Astrocyte of the spinal cord (primary cell): ENCODE measurements at regions not wholly inside any gene's neighbourhood (a gene's known extent, or its start where the extent isn't known, plus 50 kb on each side); places are given as distances from the start of the nearest gene placed in this dataset.

Source experiments
- DNase-seq: peaks from one replicate; pipeline ENCODE4 v3.0.0; 2011; ENCODE audit warnings: low read depth, low spot score
- H3K4me3 ChIP-seq: 2 replicates; pipeline ENCODE4 v1.5.1; 2011; ENCODE audit warnings: low read depth, mild to moderate bottlenecking, low read length, moderate library complexity
- in situ Hi-C: cut with HindIII; loops from 2 replicates; pipeline ENCODE4 v1.10.0; 2017; ENCODE audit warnings: low sequenced_read_pairs
- TF ChIP-seq, protein P1 (sequence below): IDR thresholded peaks from 2 replicates; pipeline ENCODE4 v1.5.1; 2012; ENCODE audit warnings: low read depth, mild to moderate bottlenecking, low read length, inconsistent platforms

DNA sequence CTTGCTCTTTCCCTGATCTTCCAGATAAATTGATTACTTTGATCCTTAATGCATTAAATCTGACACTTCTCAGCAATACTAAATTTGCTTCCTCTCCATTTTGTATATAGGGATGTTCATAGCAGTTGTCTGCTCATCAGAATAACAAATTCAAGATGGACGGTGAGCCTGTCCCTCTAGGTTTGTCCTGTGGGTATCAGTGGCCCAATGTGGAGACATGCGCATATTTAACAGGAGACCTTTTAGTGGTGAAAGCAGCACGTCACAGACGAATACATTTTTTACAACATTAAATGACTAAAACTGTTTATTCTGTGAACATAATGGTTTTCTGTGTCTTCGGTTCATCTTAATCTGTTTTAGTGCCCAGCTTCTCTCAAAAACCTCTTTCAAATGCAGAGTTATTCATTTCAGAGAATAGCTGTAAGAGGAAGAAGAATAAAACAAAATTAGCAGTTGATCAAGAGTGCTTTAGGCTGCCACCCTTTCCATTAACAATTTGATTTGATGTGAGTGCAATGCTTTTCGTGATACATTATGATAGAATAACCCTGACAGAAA lies 1970.4 kb upstream of the WWC1 start:
- no peak overlapping the region for H3K4me3 ChIP-seq
- TF ChIP-seq, protein P1, sequence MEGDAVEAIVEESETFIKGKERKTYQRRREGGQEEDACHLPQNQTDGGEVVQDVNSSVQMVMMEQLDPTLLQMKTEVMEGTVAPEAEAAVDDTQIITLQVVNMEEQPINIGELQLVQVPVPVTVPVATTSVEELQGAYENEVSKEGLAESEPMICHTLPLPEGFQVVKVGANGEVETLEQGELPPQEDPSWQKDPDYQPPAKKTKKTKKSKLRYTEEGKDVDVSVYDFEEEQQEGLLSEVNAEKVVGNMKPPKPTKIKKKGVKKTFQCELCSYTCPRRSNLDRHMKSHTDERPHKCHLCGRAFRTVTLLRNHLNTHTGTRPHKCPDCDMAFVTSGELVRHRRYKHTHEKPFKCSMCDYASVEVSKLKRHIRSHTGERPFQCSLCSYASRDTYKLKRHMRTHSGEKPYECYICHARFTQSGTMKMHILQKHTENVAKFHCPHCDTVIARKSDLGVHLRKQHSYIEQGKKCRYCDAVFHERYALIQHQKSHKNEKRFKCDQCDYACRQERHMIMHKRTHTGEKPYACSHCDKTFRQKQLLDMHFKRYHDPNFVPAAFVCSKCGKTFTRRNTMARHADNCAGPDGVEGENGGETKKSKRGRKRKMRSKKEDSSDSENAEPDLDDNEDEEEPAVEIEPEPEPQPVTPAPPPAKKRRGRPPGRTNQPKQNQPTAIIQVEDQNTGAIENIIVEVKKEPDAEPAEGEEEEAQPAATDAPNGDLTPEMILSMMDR, result no peak
- in situ Hi-C loops, result no loop called here

GRCh38 chr5:166324372-166324771 lies 1967.1 kb upstream of the WWC1 start:
- in situ Hi-C loops, result no loop called here
- DNase-seq, result no peak
- TF ChIP-seq, protein P1, result no peak
- no peak overlapping the region for H3K4me3 ChIP-seq

More for the DNA sequence above, 1970.4 kb upstream of the WWC1 start:
- no peak for DNase-seq

- TF ChIP-seq, protein P1, result no peak
- H3K4me3 ChIP-seq, result no peak overlapping the region
- DNase-seq, result no peak
- in situ Hi-C loops, result no loop called here
Measured at GRCh38 chr5:166329149-166329800, 1962.2 kb upstream of the WWC1 start.

- in situ Hi-C loops, result no loop called here
- H3K4me3 ChIP-seq, result no peak overlapping the region
- TF ChIP-seq, protein P1, result no peak
- DNase-seq, result no peak
Measured at GRCh38 chr5:166330036-166330435, 1961.4 kb upstream of the WWC1 start.

DNA sequence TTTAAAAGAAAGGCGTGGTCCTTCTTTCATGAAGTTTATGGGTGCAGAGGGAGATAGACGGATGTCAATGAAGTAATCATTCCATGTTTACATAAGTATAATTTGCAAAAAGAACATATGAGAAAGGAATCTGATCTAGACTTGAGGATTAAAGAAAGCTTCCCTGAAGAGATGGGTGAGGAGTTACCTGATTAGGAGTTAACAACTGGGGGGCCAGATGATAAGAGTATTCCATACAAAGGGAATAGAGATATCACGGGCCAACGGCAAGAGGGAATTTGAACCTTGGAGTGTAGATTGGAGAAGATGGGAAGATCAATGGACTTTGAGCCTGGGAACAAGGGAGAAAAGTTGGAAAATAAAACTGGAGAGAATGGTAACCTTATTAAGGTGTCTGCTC lies 1959.9 kb upstream of the WWC1 start:
- TF ChIP-seq, protein P1, result no peak
- no peak for DNase-seq
- in situ Hi-C loops, result no loop called here
- no peak overlapping the region for H3K4me3 ChIP-seq

- TF ChIP-seq, protein P1, result no peak
- no peak overlapping the region for H3K4me3 ChIP-seq
- in situ Hi-C loops, result no loop called here
- no peak for DNase-seq
Measured at GRCh38 chr5:166338801-166339200, 1952.6 kb upstream of the WWC1 start.
